Vagina (tissue), 2 donors: ENCODE measurements at regions not wholly inside any gene's neighbourhood (a gene's known extent, or its start where the extent isn't known, plus 50 kb on each side); places are given as distances from the start of the nearest gene placed in this dataset.

Source experiments
- DNase-seq, 2 donors: peaks; one replicate each; pipeline ENCODE4 v3.0.0-alpha.2; 2017; ENCODE audit errors: extremely low spot score in 2 of 2
- H3K27ac ChIP-seq: fragments of 200-600 bp; sonication (generic); one replicate; pipeline ENCODE4 v1.5.1; 2019
- H3K27me3 ChIP-seq: fragments of 200-600 bp; sonication (generic); one replicate; pipeline ENCODE4 v1.5.1; 2019
- H3K36me3 ChIP-seq, 2 donors: fragments of 200-600 bp; sonication (generic); one replicate each; pipeline ENCODE4 v1.5.1; 2017 to 2019
- H3K4me1 ChIP-seq: fragments of 200-600 bp; sonication (generic); one replicate; pipeline ENCODE4 v1.5.1; 2019
- H3K4me3 ChIP-seq, 2 donors: fragments of 200-600 bp; sonication (generic); 1 replicate in 1 of 2; 2 replicates in 1 of 2; pipeline ENCODE4 v1.5.1; 2016 to 2019
- H3K9me3 ChIP-seq: fragments of 200-600 bp; sonication (generic); one replicate; pipeline ENCODE4 v1.5.1; 2019
- CTCF ChIP-seq, 3 experiments: fragments of 450-650 bp in 2 of 3; fragments of 200-600 bp in 1 of 3; sonication (generic) in 1 of 3; IDR thresholded peaks; one replicate each; pipeline ENCODE4 v1.5.1; 2017 to 2019; ENCODE audit warnings: antibody characterized with exemption in 3 of 3, mild to moderate bottlenecking in 2 of 3, moderate library complexity in 2 of 3
- POLR2A ChIP-seq, 2 donors: fragments of 450-650 bp; IDR thresholded peaks; one replicate each; pipeline ENCODE4 v1.6.1; 2017; ENCODE audit warnings: antibody characterized with exemption in 2 of 2, mild to moderate bottlenecking in 2 of 2, moderate library complexity in 2 of 2
- POLR2AphosphoS5 ChIP-seq, 2 donors: sonication (generic); formaldehyde crosslinking; IDR thresholded peaks; one replicate each; pipeline ENCODE4 v1.9.0; 2017; ENCODE audit warnings: antibody characterized with exemption in 2 of 2, mild to moderate bottlenecking in 2 of 2, low read depth in 1 of 2; ENCODE audit not compliant: insufficient read depth in 1 of 2
- intact Hi-C: fragments of 100-400 bp; cut with DNase I; formaldehyde crosslinking; loops from one replicate; pipeline ENCODE4 v1.15.1; 2023

GRCh38 chr1:234870020-234870981 lies 258.3 kb downstream of the TOMM20 start:
- no peak overlapping the region for H3K27ac ChIP-seq
- DNase-seq = no peak
- H3K36me3 ChIP-seq = no peaks in the 10 kb centered on the region
- no peaks in the 10 kb centered on the region for H3K27me3 ChIP-seq
- TF ChIP-seq CTCF (IDR thresholded peaks at IDR 0.05) = no peak
- no peak for TF ChIP-seq POLR2A (IDR thresholded peaks at IDR 0.05)
- no peak for TF ChIP-seq POLR2AphosphoS5 (IDR thresholded peaks at IDR 0.05; ENCODE audit: insufficient read depth in 1 of 2, low read depth in 1 of 2)
- peaks cover 13% of the 10 kb centered on the region for H3K4me1 ChIP-seq
- intact Hi-C loops = no loop called here
- H3K9me3 ChIP-seq = no peaks in the 10 kb centered on the region
- H3K4me3 ChIP-seq = no peak overlapping the region

GRCh38 chr1:234869182-234870019 lies 259.2 kb downstream of the TOMM20 start:
- Histone ChIP-seq H3K27ac (no peak overlapping the region), H3K4me3 (no peak overlapping the region), H3K4me1 (peaks cover 12% of the 10 kb centered on the region), H3K27me3 (no peaks in the 10 kb centered on the region), H3K9me3 (no peaks in the 10 kb centered on the region), H3K36me3 (no peaks in the 10 kb centered on the region)
- DNase-seq = no peak
- intact Hi-C loops = no loop called here
- no peak for TF ChIP-seq POLR2AphosphoS5 (IDR thresholded peaks at IDR 0.05; ENCODE audit: insufficient read depth in 1 of 2, low read depth in 1 of 2)
- no peak for TF ChIP-seq POLR2A (IDR thresholded peaks at IDR 0.05)
- TF ChIP-seq CTCF (IDR thresholded peaks at IDR 0.05) = no peak

GRCh38 chr1:234868296-234869147 lies 258.5 kb upstream of the IRF2BP2 start:
- no peak for DNase-seq
- no peak overlapping the region for H3K4me3 ChIP-seq
- H3K36me3 ChIP-seq = no peaks in the 10 kb centered on the region
- H3K27ac ChIP-seq = no peak overlapping the region
- TF ChIP-seq CTCF (IDR thresholded peaks at IDR 0.05) (no peak), POLR2AphosphoS5 (IDR thresholded peaks at IDR 0.05; ENCODE audit: insufficient read depth in 1 of 2, low read depth in 1 of 2) (no peak), POLR2A (IDR thresholded peaks at IDR 0.05) (no peak)
- intact Hi-C loops = no loop called here
- peaks cover 21% of the 10 kb centered on the region for H3K4me1 ChIP-seq
- no peaks in the 10 kb centered on the region for H3K27me3 ChIP-seq
- no peaks in the 10 kb centered on the region for H3K9me3 ChIP-seq

GRCh38 chr1:234866007-234866866 lies 256.3 kb upstream of the IRF2BP2 start:
- no peaks in the 10 kb centered on the region for H3K27me3 ChIP-seq
- TF ChIP-seq POLR2AphosphoS5 (IDR thresholded peaks at IDR 0.05; ENCODE audit: insufficient read depth in 1 of 2, low read depth in 1 of 2) (peak in 1 of 2 donors; percentile 83), POLR2A (IDR thresholded peaks at IDR 0.05) (no peak)
- no peaks in the 10 kb centered on the region for H3K36me3 ChIP-seq
- H3K9me3 ChIP-seq = no peaks in the 10 kb centered on the region
- H3K4me1 ChIP-seq = peaks cover 43% of the 10 kb centered on the region
- peak in 1 of 2 donors; percentile 93 for DNase-seq
- intact Hi-C loops = no loop called here
- no peak overlapping the region for H3K4me3 ChIP-seq
- peak overlapping the region; percentile 46 for H3K27ac ChIP-seq
